Endothelial cell (in vitro differentiated cells): ENCODE measurements at regions not wholly inside any gene's neighbourhood (a gene's known extent, or its start where the extent isn't known, plus 50 kb on each side); places are given as distances from the start of the nearest gene placed in this dataset.

ENCODE experiments used
- DNase-seq: peaks from one replicate; pipeline ENCODE4 v3.0.0; 2021; ENCODE audit warnings: low spot score
- H3K27ac Mint-ChIP-seq: one replicate; pipeline ENCODE4 v1.8.0; 2021; ENCODE audit warnings: mixed read lengths, inconsistent platforms; ENCODE audit not compliant: unreplicated experiment
- H3K27me3 Mint-ChIP-seq: one replicate; pipeline ENCODE4 v1.8.0; 2021; ENCODE audit warnings: mild to moderate bottlenecking, moderate library complexity, mixed read lengths, inconsistent platforms; ENCODE audit not compliant: unreplicated experiment
- H3K36me3 Mint-ChIP-seq: one replicate; pipeline ENCODE4 v1.8.0; 2021; ENCODE audit warnings: mild to moderate bottlenecking, low read depth, mixed read lengths, inconsistent platforms; ENCODE audit not compliant: unreplicated experiment
- H3K4me1 Mint-ChIP-seq: one replicate; pipeline ENCODE4 v1.8.0; 2021; ENCODE audit warnings: mild to moderate bottlenecking, mixed read lengths, inconsistent platforms; ENCODE audit not compliant: unreplicated experiment
- H3K4me3 Mint-ChIP-seq: one replicate; pipeline ENCODE4 v1.8.0; 2021; ENCODE audit warnings: mild to moderate bottlenecking, mixed read lengths, inconsistent platforms; ENCODE audit not compliant: unreplicated experiment
- H3K9me3 Mint-ChIP-seq: one replicate; pipeline ENCODE4 v1.8.0; 2021; ENCODE audit warnings: mixed read lengths, inconsistent platforms; ENCODE audit not compliant: unreplicated experiment
- TF ChIP-seq, protein P1 (sequence below): fragments of 200-600 bp; sonication (generic); IDR thresholded peaks from one replicate; pipeline ENCODE4 v1.5.0; 2021; ENCODE audit warnings: antibody characterized with exemption; ENCODE audit not compliant: unreplicated experiment

DNA sequence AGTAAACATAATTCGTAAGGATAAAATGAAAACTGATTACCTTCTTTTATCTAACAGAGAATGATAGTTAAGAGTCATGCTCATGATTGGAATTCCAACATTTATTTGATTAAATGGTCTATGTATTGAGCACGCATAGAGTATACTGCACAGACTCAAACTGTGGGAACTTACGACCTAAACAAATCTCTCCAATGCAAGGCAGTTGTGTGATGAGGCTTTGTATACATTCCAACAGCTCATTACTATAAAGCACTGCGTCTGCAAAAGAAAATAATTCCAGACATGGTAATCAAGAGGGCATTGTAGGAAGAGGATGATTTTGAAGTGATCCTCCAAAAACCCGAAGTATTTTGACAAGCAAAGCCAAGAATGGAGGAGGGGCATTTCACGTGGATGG lies 169.5 kb downstream of the NUFIP1 start:
- Mint-ChIP-seq H3K36me3 (peaks cover 5% of the 10 kb centered on the region), H3K4me3 (no peak overlapping the region)
- TF ChIP-seq, protein P1, sequence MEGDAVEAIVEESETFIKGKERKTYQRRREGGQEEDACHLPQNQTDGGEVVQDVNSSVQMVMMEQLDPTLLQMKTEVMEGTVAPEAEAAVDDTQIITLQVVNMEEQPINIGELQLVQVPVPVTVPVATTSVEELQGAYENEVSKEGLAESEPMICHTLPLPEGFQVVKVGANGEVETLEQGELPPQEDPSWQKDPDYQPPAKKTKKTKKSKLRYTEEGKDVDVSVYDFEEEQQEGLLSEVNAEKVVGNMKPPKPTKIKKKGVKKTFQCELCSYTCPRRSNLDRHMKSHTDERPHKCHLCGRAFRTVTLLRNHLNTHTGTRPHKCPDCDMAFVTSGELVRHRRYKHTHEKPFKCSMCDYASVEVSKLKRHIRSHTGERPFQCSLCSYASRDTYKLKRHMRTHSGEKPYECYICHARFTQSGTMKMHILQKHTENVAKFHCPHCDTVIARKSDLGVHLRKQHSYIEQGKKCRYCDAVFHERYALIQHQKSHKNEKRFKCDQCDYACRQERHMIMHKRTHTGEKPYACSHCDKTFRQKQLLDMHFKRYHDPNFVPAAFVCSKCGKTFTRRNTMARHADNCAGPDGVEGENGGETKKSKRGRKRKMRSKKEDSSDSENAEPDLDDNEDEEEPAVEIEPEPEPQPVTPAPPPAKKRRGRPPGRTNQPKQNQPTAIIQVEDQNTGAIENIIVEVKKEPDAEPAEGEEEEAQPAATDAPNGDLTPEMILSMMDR: no peak

DNA sequence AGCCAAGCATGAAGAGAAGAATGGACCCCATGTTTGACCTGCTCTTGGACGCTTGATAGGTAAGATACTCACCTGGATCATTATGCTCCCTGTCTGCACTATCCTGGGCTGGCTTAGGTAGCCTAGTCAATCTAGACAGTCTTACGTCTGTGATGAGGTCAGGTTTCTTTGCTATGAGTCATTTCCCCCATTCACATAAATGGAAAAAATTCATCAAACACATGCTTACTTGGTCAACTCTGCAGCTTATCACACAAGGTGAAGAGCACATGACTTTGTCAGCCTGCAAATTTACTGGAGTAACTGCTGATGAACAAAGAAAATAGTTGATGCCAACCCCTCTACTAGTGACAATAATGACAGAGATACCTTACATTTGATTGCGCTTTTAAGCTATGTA lies 170.0 kb downstream of the NUFIP1 start:
- no peak overlapping the region for H3K27ac Mint-ChIP-seq
- H3K4me1 Mint-ChIP-seq: peaks cover 17% of the 10 kb centered on the region
- TF ChIP-seq, protein P1: no peak
- no peak for DNase-seq
- H3K36me3 Mint-ChIP-seq: no peaks in the 10 kb centered on the region
- H3K27me3 Mint-ChIP-seq: no peaks in the 10 kb centered on the region
- H3K4me3 Mint-ChIP-seq: no peak overlapping the region
- H3K9me3 Mint-ChIP-seq: no peaks in the 10 kb centered on the region

More for the DNA sequence above, 169.5 kb downstream of the NUFIP1 start:
- no peak for DNase-seq
- no peaks in the 10 kb centered on the region for H3K9me3 Mint-ChIP-seq
- H3K27ac Mint-ChIP-seq: no peak overlapping the region
- H3K4me1 Mint-ChIP-seq: peaks cover 20% of the 10 kb centered on the region
- no peaks in the 10 kb centered on the region for H3K27me3 Mint-ChIP-seq

DNA sequence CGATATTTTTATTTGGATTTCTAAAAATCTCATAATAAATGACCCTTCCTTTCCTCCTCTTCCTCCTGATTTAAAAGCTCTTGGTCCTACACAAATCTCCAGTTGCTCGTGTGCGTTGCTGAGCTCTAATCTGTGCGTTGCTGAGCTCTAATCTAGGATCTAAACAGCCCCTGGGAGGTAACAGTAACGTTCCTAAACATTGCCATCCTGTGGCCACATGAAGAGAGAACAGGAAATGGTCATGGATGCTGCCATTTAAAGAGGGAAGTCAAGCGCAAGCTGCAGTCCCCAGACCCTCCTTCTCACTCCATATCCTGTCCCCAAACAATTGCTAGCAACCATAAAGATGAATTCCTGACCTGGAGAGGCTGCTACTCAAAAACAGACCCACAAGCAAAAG lies 170.8 kb downstream of the NUFIP1 start:
- no peak overlapping the region for H3K4me3 Mint-ChIP-seq
- H3K27me3 Mint-ChIP-seq: no peaks in the 10 kb centered on the region
- H3K9me3 Mint-ChIP-seq: no peaks in the 10 kb centered on the region
- peaks cover 16% of the 10 kb centered on the region for H3K4me1 Mint-ChIP-seq
- H3K36me3 Mint-ChIP-seq: no peaks in the 10 kb centered on the region
- peak overlapping the region; percentile 80 for H3K27ac Mint-ChIP-seq
- no peak for DNase-seq
- TF ChIP-seq, protein P1: no peak

DNA sequence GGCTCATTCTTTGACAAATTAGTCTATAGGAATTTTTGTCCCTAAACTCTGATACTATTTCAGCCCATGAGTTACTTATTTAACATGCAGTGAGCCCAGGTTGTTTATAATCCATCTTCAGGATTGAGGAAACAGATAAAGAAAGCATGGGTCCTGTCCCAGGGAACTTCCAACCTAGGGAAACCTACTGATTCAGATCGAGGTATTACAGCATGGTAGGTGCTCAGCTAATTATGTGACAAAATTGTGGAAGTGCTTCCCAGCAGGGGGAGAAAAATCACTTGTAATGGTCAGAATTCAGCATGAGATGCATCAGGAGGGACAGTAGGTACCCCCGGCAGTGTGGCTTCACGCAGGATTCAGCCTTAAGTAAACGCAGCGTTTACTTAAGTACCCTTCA lies 171.3 kb downstream of the NUFIP1 start:
- TF ChIP-seq, protein P1: no peak
- peak overlapping the region; percentile 80 for H3K27ac Mint-ChIP-seq
- H3K4me3 Mint-ChIP-seq: no peak overlapping the region

DNA sequence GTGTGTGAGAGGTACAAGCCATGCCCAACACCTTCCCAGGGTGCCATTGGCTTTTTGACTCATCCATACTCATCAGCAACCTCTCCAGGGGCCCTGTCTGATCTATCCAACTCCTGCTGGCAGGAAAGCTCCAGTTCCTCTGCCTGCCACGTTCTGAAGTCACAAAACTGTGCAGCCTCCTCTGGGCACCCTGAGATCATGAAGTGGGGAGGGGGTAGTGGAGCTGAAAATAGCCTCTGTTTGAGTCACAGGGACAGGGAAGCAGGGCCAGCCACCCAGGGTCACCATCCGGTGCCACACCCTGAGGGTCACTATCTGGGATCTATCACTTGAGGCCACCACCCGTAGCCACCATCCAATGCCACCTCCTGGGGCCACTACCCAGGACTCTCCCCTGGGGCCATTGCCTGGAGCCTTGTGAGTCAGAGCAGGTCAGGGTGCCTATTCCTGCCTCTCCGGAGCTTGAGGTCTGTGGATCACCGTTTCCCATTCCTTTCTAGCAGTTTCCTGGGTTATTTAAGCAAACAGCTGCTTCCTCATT lies 172.1 kb downstream of the NUFIP1 start:
- H3K36me3 Mint-ChIP-seq: no peaks in the 10 kb centered on the region
- no peak for DNase-seq
- H3K9me3 Mint-ChIP-seq: no peaks in the 10 kb centered on the region
- peaks cover 16% of the 10 kb centered on the region for H3K4me1 Mint-ChIP-seq
- no peak overlapping the region for H3K4me3 Mint-ChIP-seq
- peak overlapping the region; percentile 62 for H3K27ac Mint-ChIP-seq
- TF ChIP-seq, protein P1: no peak
- H3K27me3 Mint-ChIP-seq: no peaks in the 10 kb centered on the region

More for the DNA sequence above, 171.3 kb downstream of the NUFIP1 start:
- H3K27me3 Mint-ChIP-seq: no peaks in the 10 kb centered on the region
- no peaks in the 10 kb centered on the region for H3K9me3 Mint-ChIP-seq
- H3K4me1 Mint-ChIP-seq: peaks cover 16% of the 10 kb centered on the region
- no peaks in the 10 kb centered on the region for H3K36me3 Mint-ChIP-seq
- DNase-seq: no peak
